Activated B cell treated with CpG ODN at 0.5 μM for 24 hours (primary cell): ENCODE measurements at regions not wholly inside any gene's neighbourhood (a gene's known extent, or its start where the extent isn't known, plus 50 kb on each side); places are given as distances from the start of the nearest gene placed in this dataset.

Experiments
- ATAC-seq: fragments of 200-7000 bp; cut with Tn5 transposase; one replicate; pipeline ENCODE4 v1.10.0; 2021; ENCODE audit warnings: low read depth, mild to moderate bottlenecking, moderate library complexity
- CTCF ChIA-PET: fragments of 350-600 bp; sonication (Branson Sonifier 250); formaldehyde crosslinking; loops from one replicate; lab custom pipeline; 2021; ENCODE audit warnings: antibody characterized with exemption; lab: Charles Lee
- POLR2A ChIA-PET: fragments of 350-600 bp; sonication (Branson Sonifier 250); formaldehyde crosslinking; loops from one replicate; lab custom pipeline; 2021; ENCODE audit warnings: antibody characterized with exemption; lab: Charles Lee
- DNase-seq: peaks from one replicate; pipeline ENCODE4 v3.0.0; 2022
- H3K27ac Mint-ChIP-seq: one replicate; pipeline ENCODE4 v1.8.0; 2020; ENCODE audit warnings: mixed read lengths
- H3K27me3 Mint-ChIP-seq: one replicate; pipeline ENCODE4 v1.8.0; 2021; ENCODE audit warnings: mixed read lengths
- H3K36me3 Mint-ChIP-seq: one replicate; pipeline ENCODE4 v1.8.0; 2021; ENCODE audit warnings: low read depth, mixed read lengths
- H3K4me1 Mint-ChIP-seq: one replicate; pipeline ENCODE4 v1.8.0; 2021; ENCODE audit warnings: mixed read lengths
- H3K4me3 Mint-ChIP-seq: one replicate; pipeline ENCODE4 v1.8.0; 2020; ENCODE audit warnings: mild to moderate bottlenecking, mixed read lengths
- H3K9me3 Mint-ChIP-seq: one replicate; pipeline ENCODE4 v1.8.0; 2020; ENCODE audit warnings: mixed read lengths
- CTCF ChIP-seq: fragments of 200-600 bp; IDR thresholded peaks from one replicate; pipeline ENCODE4 v1.8.0; 2022; ENCODE audit warnings: antibody characterized with exemption, mild to moderate bottlenecking
- intact Hi-C: fragments of 100-400 bp; cut with micrococcal nuclease; formaldehyde crosslinking; loops from one replicate; pipeline ENCODE4 v1.15.1; 2024

- DNase-seq (peak; percentile 46), ATAC-seq (peak; percentile 62)
- no peak for TF ChIP-seq CTCF
- no peak overlapping the region for H3K27ac Mint-ChIP-seq
- POLR2A ChIA-PET = interaction anchor here (0.6 kb wide), 1 partner anchor 1300 kb away, joined by 3 read pairs; no protein-coding TSS in a partner anchor
- H3K27me3 Mint-ChIP-seq = peaks cover 29% of the 10 kb centered on the region
- H3K4me1 Mint-ChIP-seq = no peaks in the 10 kb centered on the region
- intact Hi-C loops = loop anchor here (1.0 kb wide), 2 partner anchors 747 to 858 kb away; no protein-coding TSS in a partner anchor
- no peak overlapping the region for H3K4me3 Mint-ChIP-seq
- H3K36me3 Mint-ChIP-seq = no peaks in the 10 kb centered on the region
- CTCF ChIA-PET = interaction anchor here (0.6 to 3.0 kb wide), 12 partner anchors 8 to 911 kb away, joined by 3 to 27 read pairs (median 4); no protein-coding TSS in a partner anchor
- H3K9me3 Mint-ChIP-seq = no peaks in the 10 kb centered on the region
Observed at GRCh38 chr1:36576118-36576517, 93.4 kb upstream of the CSF3R start.

GRCh38 chr1:36573445-36573844, 90.7 kb upstream of the CSF3R start:
- intact Hi-C loops = no loop called here
- POLR2A ChIA-PET = no interaction called here
- TF ChIP-seq CTCF = no peak

GRCh38 chr1:36572906-36573305, 90.2 kb upstream of the CSF3R start:
- TF ChIP-seq CTCF = no peak
- H3K4me1 Mint-ChIP-seq = no peaks in the 10 kb centered on the region
- no peaks in the 10 kb centered on the region for H3K9me3 Mint-ChIP-seq
- H3K27me3 Mint-ChIP-seq = peaks cover 29% of the 10 kb centered on the region
- DNase-seq (no peak), ATAC-seq (no peak)
- H3K27ac Mint-ChIP-seq = no peak overlapping the region
- ChIA-PET POLR2A (no interaction called here), CTCF (interaction anchor here (1.3 kb wide), 1 partner anchor 9 kb away, joined by 3 read pairs; no protein-coding TSS in a partner anchor)
- H3K4me3 Mint-ChIP-seq = no peak overlapping the region
- intact Hi-C loops = no loop called here
- H3K36me3 Mint-ChIP-seq = no peaks in the 10 kb centered on the region

More at GRCh38 chr1:36573445-36573844, 90.7 kb upstream of the CSF3R start:
- Mint-ChIP-seq H3K27ac (no peak overlapping the region), H3K9me3 (no peaks in the 10 kb centered on the region), H3K4me3 (no peak overlapping the region), H3K4me1 (no peaks in the 10 kb centered on the region), H3K36me3 (no peaks in the 10 kb centered on the region), H3K27me3 (peaks cover 29% of the 10 kb centered on the region)
- DNase-seq (no peak), ATAC-seq (no peak)
- CTCF ChIA-PET = no interaction called here

- peaks cover 29% of the 10 kb centered on the region for H3K27me3 Mint-ChIP-seq
- DNase-seq (no peak), ATAC-seq (no peak)
- intact Hi-C loops = no loop called here
- H3K9me3 Mint-ChIP-seq = no peaks in the 10 kb centered on the region
- TF ChIP-seq CTCF = no peak
- H3K4me3 Mint-ChIP-seq = no peak overlapping the region
- no peaks in the 10 kb centered on the region for H3K4me1 Mint-ChIP-seq
- no peaks in the 10 kb centered on the region for H3K36me3 Mint-ChIP-seq
- H3K27ac Mint-ChIP-seq = no peak overlapping the region
- ChIA-PET POLR2A (no interaction called here), CTCF (interaction anchor here (1.3 kb wide), 2 partner anchors 10 to 862 kb away, joined by 3 read pairs; no protein-coding TSS in a partner anchor)
Observed at GRCh38 chr1:36572142-36572715, 89.5 kb upstream of the CSF3R start.

GRCh38 chr1:36571106-36571505, 88.4 kb upstream of the CSF3R start:
- no peaks in the 10 kb centered on the region for H3K9me3 Mint-ChIP-seq
- ATAC-seq = no peak
- intact Hi-C loops = no loop called here

More at GRCh38 chr1:36571106-36571505, 88.4 kb upstream of the CSF3R start:
- no peak for TF ChIP-seq CTCF
- CTCF ChIA-PET = interaction anchor here (1.3 kb wide), 1 partner anchor 863 kb away, joined by 3 read pairs; no protein-coding TSS in a partner anchor
- no peaks in the 10 kb centered on the region for H3K4me1 Mint-ChIP-seq
- peaks cover 29% of the 10 kb centered on the region for H3K27me3 Mint-ChIP-seq
- no peak for DNase-seq
- no peak overlapping the region for H3K4me3 Mint-ChIP-seq
- POLR2A ChIA-PET = interaction anchor here (0.9 kb wide), 1 partner anchor 264 kb away, joined by 3 read pairs; no protein-coding TSS in a partner anchor
- H3K27ac Mint-ChIP-seq = no peak overlapping the region
- H3K36me3 Mint-ChIP-seq = no peaks in the 10 kb centered on the region
